Anterior cingulate cortex (tissue), 58 donors: ENCODE measurements at regions not wholly inside any gene's neighbourhood (a gene's known extent, or its start where the extent isn't known, plus 50 kb on each side); places are given as distances from the start of the nearest gene placed in this dataset.
A peak's percentile ranks its signal among the peaks of the same experiment; 100 is the strongest.

ENCODE experiments used
- DNase-seq, 58 donors: peaks; one replicate each; lab custom pipeline; 2025; lab: John Stamatoyannopoulos, UW

DNA sequence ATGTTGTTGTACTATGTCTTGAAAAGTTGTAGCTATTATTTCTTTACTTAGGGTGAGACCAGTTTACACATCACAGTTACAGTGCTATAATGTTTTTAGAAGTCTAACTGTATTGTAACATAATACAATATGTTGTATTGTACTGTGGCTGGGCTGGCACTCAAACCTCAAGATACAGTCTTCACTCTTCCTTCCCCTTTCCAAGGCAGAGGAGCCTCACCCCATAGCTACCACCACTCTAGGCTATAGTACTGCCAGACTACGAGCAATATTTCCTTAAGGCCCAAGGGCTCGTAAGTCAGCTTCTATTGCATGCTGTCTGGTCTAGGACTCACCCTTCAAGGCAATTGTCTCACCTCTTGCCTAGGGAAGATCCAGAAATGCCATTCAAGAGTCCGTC, 597.7 kb downstream of the OTOL1 start:
- no peak for DNase-seq

DNA sequence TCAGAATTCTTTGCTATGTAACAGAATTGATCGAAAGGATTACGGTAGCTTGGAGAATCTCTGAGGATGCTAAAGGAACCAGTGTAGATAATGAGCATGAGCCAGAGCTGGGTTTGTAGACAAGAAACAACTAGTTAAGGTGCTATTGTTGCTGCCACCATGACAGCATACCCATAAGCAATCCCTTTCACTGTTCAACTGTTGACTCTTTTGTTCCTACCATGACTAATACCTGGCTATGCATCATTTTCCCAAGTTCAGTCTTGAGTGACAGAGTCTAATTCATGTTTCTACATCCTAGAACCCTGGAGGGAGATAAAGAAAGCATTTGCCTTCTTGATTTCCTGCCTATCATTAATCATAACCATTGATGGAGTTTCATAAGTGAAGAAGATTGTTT, 600.3 kb downstream of the OTOL1 start:
- DNase-seq = no peak

DNA sequence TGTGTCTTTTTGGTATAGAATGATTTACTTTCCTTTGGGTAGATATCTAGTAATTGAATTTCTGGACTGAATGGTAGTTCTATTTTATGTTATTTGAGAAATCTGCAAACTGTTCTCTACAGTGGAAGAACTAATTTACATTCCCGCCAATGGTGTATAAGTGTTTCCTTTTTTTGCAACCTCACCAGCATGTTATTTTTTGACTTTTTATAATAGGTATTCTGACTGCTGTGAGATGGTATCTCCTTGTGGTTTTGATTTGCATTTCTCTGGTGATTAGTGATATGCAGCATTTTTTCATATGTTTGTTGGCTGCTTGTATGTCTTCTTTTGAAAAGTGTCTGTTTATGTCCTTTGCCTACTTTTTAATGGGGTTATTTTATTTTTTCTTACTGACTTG, 607.2 kb downstream of the OTOL1 start:
- DNase-seq = no peak

DNA sequence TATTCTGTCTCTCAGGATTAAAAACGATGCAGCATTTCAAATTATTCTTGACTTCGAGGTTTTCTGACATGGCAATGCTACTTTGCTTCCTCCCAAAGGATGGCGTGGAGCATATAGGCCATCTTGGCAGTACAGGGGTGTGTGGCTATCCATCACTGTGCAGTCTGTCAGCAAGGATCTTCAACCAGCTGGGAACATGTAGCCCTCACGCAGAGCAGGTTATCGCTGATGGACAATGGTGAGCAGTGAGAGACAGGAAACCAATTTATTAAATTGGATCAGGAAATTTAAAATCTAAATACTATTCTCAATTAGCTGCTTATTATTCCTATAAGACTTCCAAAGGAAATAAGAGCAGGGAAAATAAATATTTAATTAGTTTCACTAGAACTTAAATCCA, 615.3 kb downstream of the OTOL1 start:
- DNase-seq = no peak

DNA sequence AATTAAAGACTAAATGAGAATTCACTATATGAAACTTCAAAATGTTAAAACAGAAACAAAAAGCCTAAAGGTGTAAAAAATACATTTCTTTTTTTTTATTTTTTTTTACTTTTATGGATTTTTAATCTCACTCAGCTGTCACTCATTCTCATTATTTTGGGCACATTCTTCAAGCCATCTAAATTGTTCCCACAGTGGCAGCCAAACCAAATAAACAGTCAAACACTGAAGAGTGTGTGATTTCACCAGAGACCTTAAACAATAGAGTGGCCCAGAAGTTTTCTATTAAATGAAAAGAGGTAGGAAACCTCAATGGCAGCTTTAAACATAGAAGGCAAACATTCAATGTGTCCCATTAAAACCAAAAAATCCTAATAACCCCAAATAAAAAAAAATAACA, 616.1 kb downstream of the OTOL1 start:
- no peak for DNase-seq

DNA sequence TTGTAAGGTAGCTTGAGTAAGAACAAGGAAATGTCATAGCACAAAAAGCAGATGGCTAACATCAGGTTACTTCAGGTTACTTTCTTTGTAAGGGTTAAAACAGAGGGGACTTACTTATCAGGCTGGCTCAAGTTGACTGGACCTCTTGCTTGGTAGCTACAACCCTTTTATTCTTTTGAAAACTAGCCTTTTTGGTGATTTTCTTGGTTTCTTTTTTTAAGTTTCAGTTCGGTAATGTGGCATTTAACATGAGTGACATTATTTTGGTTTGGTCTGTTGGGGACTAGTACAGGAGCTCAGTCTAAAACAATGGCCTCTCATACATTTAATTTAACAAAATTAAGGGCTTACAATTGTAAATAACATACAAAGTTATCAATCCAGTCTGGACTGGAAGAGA, 621.4 kb downstream of the OTOL1 start:
- DNase-seq = no peak

DNA sequence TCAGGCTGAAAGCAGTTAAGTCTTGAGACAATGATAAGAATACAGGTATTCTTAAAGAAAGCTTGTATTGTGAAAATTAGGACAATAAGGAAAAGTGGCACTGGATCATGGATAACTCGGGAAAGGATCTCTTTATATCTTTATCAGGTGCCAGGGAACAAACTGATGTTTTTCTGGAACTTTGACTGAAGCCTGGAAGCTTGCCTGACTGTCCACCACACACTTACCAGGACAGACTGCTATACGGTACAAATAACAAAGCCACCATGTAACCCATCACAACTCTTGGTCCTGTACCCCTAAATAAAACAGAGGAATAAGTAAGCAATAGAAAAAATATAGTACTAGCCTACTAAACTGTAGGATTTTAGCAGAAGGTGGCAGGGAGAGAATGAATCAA, 623.0 kb downstream of the OTOL1 start:
- DNase-seq = no peak

DNA sequence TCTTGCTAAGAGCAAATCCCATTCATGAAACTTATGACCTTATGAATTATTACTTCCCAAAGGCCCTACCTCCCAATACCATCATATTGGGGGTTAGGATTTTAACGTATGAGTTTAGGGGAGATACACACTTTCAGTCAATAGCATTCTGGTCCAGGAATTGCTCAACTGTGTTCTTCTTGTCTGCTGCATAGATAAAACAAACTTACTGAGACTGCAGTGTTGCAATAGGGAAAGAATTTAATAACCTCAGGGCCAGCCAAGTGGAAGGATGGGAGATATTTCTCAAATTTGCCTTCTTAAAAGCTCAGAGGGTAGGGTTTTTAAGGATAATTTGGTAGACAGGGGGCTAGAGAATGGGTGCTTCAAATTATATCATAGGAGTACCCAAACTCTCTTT, 625.8 kb downstream of the OTOL1 start:
- DNase-seq = no peak

DNA sequence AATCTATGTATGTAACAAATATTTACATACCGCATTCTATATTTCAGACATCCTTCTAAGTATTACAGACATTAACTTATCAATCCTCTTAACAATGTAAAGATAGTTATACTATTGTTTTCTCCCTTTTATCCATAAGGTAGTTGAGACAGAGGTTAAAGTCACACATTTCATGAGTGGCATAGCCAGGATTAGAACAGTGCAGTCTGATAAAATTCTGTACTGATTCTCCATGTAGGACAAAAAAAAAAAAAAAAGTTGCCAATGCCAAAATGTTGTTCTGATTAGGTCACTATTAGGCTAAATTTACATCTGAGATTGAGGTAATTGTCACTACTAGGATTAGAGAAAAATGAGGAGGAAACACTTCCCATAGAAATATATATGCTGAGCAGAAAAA, 629.2 kb downstream of the OTOL1 start:
- no peak for DNase-seq

DNA sequence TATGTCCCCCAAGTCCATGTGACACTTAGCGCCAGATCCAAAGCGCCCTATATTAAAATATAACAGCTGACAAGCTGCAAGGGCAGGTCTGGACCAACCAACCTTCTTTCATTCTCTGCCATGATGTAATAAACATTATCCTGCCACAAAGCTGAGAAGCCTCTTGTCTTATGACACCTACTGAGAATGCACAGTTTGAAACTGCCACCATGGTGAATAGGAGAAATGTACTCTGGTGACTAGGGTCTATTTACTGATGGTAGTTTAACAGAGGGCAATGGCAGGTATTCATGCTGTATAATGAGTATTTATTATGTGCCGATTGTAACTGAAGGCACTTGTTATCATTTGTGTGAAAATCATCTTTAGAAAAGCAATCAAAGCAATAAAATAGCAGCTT, 634.0 kb downstream of the OTOL1 start:
- DNase-seq = no peak

DNA sequence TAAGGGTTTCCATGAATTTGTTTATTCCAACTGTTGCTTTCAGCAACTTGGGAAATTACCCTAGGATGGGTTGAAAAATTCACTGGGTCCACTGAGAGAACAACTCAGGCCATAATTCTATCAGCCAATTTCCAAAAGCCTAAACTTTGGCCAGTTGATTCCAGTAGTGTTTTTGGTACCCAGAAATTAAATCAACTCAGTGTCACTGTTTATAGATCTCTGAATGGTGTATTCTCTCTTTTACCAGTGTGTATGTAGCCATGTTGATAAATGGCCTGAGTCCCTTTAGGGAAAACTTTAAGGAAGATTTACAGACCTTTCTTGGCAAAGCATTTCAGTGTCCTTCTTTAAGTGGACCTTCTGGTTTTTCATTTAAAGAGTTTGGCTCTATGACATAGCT, 636.4 kb downstream of the OTOL1 start:
- no peak for DNase-seq

DNA sequence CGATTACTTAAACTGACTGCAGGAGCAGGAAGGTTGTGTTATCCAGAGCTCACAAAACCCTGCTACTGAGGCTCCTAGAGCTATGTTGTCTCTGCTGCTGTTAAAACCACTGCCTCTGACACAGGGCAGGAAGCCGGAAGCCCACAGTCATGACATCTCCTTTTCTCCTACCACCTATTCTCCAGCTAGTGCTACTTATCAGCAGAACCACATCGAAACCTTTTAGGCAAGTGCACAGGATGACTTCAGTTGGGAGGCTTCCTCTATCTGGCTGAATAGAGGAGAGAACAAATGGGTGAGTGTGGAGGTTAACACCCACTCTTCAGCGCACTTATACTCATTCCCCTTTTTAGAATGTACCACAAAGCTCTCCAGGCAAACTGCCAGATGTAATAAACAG, 638.0 kb downstream of the OTOL1 start:
- DNase-seq = peak in 1 of 58 donors; percentile 1

DNA sequence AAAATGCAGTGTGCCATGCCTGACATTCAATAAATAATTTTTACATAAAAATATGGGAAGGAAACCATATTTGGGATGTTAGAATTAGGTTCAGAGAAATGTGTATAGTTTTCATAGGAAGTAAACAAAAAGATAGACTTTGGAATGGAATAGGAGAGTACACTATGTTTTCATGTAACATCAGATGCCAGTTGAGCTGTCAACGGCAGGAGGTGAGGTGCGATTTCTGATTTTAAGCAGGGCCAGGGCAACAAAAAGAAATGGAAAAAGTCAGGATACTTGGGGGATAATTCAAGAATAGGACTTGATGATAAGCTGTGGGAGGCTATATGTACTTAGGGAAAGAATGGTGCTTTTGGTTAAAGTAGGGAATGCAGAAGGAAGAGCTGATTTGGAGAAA, 639.5 kb downstream of the OTOL1 start:
- DNase-seq = no peak

DNA sequence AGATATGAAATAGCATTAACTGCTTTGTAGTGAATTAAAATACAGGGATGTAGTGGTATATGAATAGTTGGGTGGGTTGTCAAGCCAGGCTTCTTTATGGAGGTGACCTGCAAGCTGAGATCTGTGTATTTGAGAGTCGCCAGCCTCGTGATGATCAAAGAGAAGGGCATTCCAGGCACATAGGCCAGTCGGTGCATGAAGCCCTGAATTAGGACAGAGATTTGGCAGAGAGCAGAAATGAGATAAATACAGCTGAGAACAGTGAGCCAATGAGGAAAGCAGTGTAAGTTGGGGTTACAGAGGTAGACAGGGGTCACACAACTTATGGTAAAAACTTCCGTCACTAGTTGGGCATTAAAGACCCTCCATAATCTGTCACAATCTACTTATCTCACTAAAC, 641.9 kb downstream of the OTOL1 start:
- DNase-seq = no peak

DNA sequence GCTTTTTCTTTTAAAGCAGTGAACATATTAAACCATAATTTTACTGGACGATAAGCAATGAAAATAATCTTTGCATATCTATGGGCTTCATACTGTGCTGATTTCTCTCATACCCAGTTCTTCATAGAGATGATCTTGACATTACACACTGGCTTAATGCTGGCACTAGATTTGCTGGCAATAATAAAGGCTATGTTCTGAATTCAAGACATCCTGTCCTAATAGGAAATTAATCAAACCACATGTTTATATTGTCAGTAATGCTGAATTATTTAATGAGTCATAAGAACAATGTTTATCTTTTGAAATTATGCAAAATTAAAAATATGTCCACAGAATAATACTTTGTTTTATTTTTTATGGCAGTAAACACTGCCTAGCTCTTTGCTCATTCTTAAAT, 643.2 kb downstream of the OTOL1 start:
- DNase-seq = no peak

DNA sequence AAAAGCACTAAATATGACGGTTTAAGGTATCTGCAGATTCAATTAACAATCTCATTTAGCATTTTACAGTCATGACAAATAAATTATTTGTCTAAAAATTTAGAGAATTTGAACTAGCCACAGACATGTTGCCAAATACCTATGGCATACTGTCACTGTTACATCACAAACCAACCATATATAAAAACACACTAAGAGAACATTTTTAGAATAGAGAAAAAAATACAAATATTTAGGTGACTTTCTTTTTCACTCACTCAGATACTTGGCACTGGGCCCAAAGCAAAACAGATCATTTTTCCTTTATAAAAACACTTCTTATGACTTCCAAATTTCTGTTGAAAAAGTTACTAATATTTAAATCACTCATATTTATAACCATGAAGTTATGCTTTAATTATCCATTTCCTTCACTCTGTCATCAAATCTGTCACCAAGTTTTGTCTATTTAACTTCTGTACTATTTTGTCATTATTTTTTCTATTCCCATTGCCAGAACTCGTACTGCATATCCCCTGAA, 644.7 kb downstream of the OTOL1 start:
- no peak for DNase-seq

DNA sequence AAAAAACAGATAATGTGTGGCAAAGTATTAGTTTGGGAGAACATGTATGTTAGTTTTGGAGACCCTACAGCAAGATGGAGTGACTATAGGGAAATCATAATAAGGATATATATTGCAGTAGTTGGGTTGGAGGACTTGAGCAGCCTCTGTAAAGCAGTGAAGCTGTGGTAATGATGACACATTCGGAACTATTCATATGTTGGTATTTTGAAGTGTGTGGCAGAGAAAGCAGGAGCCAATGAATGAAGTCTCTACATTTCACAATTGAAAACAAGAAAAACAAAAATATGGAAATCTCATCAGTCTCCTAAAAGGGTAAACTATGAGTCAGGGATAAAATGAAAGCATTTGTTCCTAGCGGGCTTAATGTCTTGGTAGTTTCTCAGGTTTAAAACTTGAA, 645.9 kb downstream of the OTOL1 start:
- DNase-seq = no peak

DNA sequence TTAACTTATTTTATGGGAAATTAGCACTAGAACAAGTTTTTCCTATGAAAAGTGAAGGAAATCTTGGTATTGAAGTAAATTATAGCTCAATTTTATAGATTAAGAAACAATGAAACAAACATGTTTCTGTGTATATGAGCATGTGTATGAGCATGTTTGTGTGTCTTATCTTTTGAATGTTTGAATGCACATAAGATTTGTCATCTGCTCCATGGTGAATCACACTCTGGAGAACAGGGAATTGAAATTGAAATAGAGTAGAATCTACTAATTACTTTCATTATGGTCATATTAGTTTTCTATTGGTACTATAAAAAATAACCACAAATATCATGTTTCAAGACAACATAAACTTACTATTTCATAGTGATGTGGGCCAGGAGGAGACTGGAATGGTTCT, 646.6 kb downstream of the OTOL1 start:
- no peak for DNase-seq

DNA sequence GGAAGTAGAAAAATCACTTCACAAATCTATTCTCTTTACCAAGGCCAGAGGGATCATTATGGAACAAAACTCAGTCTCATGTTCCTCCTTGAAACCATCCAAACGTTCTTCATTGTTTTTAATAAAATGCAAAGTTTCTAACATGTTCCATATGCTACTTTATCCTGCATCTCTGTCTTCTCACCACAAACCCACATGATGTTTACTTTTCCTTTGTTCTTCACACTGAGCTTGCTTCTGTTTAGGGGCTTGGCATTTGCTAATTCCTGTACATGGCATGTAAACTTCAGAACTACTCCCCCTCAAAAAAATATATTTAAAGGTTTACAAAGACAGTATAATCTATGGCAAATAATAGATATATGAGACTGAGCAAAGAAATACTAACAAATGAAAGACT, 651.4 kb downstream of the OTOL1 start:
- DNase-seq = no peak

DNA sequence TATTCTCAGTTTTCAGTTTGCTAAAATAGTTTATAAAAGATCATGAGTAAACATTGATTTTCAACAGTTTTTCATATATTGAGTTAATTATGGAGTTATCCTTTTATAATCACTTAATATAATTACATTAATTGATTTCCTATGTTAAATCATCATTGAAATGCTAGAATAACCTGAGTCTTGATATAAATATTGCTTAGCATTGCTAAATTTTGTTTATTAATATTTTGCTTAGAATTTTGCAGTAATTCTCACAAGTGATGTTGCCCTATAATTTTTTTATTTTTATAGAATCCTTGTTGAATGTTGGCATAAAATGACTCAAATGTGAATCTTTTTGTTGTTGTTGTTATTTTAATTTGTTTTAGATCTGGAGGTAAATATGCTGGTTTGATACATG, 654.2 kb downstream of the OTOL1 start:
- no peak for DNase-seq

DNA sequence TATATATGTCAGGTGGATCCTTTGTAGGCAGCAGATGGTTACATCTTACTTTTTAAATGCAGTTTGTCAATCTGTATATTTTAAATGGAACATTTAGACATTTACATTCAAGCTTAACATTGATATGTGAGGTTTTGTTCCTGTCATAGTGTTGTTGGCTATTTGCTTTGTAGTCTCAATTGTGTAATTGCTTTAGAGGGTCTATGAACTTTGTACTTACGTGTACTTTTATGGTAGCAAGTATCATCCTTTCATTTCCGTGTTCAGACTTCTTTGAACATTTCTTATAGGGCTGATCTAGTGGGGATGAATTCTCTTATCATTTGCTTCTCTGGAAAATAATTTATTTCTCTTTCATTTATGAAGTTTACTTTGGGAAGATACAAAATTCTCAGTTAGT, 656.0 kb downstream of the OTOL1 start:
- DNase-seq = no peak

DNA sequence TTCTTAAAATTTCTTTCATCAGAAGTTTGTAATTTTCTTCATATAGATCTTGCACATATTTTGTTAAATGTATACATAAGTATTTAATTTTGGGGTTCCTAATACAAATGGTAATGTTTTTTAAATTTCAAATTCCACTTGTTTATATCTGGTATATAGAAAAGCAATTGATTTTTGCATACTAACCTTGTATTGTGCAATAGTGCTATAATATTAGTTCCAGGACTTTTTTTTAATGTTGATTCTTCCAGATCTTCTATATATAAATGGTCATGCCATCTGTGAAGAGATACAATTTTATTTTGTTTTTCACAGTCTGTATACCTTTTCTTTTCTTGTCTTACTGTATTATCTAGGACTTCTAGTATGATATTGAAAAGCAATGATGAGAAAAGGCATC, 665.0 kb downstream of the OTOL1 start:
- DNase-seq = no peak

DNA sequence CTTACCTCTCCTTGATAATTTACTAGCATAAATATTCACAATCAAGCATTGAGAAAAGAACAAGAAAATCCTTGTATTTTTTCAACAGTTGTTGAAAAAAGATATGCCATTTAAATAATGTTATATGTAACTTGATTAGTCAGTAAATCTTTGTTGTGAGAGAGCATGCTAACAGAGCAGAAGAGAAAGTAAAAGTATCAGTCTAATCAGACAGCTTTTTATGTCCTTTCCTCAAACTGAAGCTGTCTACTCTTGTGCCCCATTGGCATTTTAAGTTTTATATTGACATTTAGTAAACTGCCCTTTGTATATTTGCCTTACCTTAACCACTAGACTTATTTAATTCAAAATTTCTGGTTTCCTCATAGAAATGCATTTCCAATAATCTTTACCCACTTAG, 668.7 kb downstream of the OTOL1 start:
- no peak for DNase-seq

DNA sequence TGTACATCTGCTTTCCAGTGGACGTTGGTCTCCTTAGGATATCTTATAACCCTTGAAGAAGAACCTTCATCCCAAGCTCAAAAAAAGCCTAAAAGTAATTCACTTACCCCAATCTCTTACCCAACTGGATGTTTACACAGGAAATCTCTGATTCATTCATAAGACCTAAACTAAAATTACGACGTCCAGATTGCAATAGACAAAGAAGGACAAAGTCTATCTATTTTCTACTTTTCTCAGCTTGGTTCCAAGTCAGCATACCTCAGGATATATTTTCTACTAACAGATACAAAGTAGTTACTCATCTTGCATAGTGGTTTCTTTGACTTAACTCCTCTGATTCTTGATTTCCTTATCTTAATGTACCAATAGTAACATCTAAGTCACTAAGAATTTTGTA, 669.9 kb downstream of the OTOL1 start:
- DNase-seq = no peak
